SK-MEL-5 (cell line): ENCODE measurements at regions not wholly inside any gene's neighbourhood (a gene's known extent, or its start where the extent isn't known, plus 50 kb on each side); places are given as distances from the start of the nearest gene placed in this dataset.

Experiments
- DNase-seq: peaks from one replicate; pipeline ENCODE4 v3.0.0-alpha.2; 2016; ENCODE audit warnings: low read depth, low spot score
- in situ Hi-C: cut with HindIII; loops from 2 replicates; pipeline ENCODE4 v1.10.0; 2016; ENCODE audit warnings: low sequenced_read_pairs, high pct_unique_total_duplicates, low pct_unique_long_range_greater_than_20kb

DNA sequence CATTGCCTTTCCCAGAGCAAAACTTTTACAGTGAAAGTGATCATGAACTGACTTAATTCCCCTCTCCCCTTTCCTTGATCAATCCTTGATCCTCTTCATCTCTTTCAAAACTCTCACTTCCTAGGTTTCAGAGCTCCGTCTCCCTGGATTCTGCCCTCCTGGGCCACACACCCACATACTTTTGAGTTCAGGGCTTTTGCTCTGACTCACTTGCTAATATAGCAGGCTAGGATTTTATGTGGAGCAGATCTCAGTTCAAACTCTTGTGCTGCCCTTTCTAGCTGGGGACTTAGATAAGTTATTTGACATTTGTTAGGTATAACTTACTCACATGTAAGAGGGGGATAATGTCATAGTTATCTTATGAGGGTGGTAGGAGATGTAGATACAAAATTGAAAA lies 109.1 kb upstream of the MLIP start:
- no peak for DNase-seq
- in situ Hi-C loops: no loop called here

DNA sequence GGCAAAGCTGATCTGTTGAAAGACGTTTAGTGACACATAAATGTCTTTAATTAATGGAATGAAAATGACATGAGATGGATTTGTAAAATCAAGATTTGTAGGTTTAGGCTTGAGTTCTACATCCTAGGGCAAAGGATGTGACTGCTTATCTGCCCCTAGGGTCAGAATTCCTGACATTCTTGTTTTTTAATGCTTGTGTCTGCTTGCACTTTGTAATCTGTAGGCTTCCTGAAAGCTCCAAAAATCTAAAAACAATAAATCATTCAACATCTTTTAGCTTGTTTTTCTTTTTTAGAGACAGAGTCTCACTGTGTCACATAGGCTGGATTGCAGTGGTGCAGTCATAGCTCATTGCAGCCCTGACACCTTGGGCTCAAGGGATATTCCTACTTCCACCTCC lies 107.9 kb upstream of the MLIP start:
- DNase-seq: no peak
- in situ Hi-C loops: no loop called here

DNA sequence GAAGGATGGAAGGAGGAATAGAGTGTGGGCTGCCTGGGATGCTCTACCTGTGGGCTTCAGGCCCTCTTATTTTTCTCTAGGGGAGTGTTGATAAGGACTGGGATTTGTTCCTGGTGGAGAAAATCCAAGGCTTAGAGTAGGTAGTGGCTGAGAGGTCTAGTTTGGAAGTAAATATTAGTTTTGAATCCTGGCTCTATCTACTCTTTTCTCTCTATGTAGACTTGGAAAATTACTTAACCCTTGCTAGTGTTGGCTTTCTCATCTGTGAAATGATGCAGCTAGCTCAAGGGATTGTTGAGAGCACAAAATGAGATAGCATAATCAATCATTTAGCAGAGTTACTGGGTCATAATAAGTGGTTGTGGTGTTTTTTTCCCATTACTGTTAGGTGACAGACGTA lies 102.7 kb upstream of the MLIP start:
- no peak for DNase-seq
- in situ Hi-C loops: no loop called here

DNA sequence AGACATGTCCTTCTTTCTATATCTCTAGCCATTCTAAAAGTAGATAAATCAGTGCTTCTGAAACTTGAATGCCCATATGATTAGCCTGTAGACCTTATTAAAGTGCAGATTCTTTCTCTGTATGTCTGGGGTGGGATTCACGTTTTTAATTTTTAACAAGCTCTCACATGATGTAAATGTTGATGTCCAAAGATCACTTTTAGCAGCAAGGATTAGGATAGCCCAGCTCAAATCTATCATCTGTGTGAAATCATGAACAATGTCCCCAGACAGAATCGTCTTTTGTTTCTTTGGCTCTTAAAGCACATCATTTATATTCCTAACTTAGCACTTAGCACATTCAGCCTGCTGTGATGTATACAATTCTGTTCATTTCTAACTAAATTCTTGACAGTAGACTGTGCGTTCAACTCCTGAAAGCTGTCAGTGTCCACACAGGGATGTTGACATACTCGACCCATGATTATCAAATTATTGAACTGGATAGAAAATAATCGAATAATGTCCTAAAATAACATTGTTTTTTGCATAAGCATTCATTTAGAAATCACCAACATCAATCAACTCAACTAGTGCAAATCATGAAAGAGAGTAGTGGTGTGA lies 102.1 kb upstream of the MLIP start:
- in situ Hi-C loops: no loop called here
- no peak for DNase-seq

DNA sequence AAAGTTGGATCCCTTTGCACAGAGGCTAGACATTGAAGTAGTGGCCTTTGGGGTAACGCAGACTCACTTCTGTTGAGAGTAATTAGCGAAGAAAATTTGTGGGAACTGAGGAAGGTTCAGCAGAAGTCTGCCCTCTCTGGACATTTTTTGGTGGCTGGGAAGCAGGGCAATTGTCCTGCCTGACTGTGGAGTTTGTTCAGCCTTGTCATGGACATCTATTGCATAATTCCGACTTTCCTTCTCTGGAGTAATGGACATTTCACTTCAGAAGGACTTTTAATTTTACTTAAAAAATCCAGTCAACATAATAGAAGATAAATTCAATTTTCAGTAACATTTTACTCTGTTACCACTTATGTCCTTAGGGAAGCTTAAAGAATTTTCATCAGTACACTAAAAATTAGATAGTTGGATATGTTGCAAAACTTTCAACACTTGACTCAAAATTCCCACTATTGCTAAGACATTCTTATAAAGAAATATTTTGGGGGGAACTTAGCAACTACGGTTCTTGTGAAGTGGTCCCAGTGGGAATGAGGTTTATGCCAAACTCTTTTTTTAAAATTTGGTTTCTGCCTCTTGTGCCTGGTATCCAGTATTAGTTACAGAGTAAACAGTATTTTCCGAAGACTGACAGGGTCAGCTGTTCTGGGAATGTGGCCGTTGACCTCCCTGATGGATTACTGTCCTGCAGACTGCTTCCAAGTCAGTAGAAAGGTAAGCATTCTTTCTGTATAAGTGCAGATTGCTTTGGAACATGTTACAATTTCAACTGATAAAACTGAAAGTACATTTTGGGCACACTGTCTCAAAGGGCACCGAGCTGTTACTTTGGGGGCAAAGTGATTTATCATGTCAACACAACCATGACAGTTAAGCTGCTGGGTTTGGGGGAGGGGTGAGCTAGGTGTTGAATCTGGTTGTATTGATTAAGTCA lies 100.6 kb upstream of the MLIP start:
- in situ Hi-C loops: no loop called here
- no peak for DNase-seq

DNA sequence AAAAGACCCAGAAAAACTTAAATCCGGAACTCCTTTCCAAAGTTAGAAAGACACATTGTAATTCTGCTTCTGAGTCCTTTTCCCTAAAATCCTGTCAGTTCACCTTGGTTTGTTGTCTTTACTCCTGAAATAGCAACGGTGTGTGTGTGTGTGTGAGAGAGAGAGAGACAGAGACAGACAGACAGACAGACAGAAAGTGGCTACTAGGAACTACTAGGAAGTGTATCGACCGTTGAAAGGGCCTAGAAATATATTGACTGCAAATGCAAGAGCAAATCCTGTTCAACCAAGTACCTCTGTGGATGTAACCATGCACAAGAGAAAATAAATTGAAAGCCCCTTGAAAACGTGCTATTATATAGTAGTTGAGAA lies 100.0 kb upstream of the MLIP start:
- in situ Hi-C loops: no loop called here
- no peak for DNase-seq

DNA sequence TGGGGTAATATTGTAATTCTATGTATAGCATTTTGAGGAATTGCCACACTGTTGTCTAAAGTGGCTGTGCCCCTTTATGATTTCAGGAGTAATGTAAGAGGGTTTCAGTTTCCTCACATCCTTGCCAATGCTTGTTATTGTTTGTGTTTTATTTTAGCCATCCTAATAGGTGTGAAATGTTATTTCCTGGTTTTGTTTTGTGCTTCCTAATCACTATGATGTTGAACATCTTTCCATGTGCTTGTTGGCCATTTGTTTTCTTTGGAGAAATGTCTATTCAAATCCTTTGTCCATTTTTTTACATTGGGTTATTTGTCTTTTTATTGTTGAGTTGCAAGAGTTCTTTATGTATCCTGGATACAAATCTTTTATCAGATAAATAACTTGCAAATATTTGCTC lies 97.3 kb upstream of the MLIP start:
- no peak for DNase-seq
- in situ Hi-C loops: no loop called here

DNA sequence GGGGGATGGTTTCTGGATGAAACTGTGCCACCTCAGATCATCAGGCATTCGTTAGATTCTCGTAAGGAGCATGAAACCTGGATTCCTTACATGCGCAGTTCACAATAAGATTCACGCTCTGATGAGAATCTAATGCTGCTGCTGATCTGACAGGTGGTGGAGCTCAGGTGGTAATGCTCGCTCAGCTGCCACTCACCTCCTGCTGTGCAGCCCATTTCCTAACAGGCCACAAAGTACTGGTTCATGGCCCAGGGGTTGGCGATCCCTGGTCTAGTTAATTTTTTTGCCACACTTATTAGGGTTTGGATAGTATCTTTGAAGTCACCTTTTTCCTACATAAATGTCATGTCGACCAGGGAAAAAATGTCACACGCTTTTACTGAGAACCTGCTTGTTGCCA lies 96.8 kb upstream of the MLIP start:
- no peak for DNase-seq
- in situ Hi-C loops: no loop called here

DNA sequence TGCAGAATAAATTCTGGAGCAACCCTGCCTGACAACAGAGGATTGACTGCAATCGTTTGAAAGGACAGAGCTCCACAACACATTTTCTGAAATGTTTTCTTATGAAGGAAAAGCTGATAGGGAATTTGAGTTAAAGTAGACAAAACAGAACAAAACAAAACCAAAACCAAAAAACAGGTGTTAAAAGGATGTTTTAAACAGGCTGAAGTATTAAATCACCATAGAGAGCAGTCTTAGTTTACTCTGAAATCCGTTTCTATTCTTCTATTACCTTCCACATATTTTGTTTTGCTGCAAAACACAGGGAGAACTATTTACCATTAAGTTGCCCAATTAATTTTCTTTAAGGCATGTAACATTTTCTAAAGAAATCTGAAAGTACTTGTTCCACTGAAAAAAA lies 93.4 kb upstream of the MLIP start:
- in situ Hi-C loops: no loop called here
- DNase-seq: no peak

DNA sequence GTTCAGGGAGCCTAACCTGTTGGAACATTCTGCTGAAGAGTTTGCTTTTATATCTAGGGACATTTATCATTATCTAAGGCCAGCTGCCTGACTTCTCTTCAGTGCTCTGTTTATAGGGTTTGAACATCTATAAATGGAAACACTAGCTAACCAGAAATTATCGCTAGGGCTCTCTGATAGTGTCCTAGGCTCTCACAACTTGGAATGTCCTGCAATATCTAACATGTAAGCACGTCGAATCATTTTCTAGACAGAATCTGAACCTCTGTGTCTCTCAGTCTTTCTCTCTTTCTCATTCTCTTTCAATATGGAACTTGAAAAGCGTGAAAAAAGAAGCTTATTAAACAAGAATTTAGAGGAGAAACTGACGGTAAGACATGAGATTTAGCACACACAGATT lies 92.5 kb upstream of the MLIP start:
- no peak for DNase-seq
- in situ Hi-C loops: no loop called here

DNA sequence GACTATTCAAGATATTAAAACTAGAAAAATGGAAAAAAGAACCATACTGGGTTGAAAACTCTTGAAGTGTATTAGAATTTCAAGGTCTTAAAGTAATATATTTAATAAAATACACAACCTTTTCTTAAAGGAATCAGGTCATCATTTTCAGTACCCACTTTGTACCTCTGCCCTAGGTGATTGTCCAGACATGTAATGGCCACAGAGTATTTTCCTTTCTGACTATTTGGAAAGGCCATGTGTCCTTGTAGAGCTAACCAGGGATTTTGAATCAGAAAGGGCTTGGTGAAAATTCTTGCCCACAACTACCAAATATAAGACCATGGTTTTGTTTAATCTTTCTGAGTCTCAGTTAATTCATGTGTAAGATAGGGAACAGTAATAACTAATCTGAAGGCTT lies 91.4 kb upstream of the MLIP start:
- no peak for DNase-seq
- in situ Hi-C loops: no loop called here

DNA sequence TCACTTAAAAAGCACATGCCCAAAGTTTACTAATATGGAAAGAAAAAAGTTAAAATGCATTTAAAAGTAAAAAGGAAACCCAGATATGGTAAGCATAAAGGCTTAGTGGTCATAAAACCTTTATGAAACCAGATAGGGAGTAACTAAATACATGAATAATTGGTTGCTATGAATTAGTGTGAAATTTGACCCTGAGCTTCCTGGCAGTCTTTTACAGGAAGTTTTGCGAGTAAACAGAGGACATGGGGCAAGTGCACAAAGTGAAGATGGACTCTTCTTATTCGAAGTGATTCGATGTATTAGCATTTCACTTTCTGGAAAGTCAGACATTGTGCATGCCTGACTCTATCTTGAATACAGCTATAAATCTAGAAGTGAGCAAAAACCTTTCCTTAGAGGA lies 90.9 kb upstream of the MLIP start:
- in situ Hi-C loops: no loop called here
- no peak for DNase-seq

DNA sequence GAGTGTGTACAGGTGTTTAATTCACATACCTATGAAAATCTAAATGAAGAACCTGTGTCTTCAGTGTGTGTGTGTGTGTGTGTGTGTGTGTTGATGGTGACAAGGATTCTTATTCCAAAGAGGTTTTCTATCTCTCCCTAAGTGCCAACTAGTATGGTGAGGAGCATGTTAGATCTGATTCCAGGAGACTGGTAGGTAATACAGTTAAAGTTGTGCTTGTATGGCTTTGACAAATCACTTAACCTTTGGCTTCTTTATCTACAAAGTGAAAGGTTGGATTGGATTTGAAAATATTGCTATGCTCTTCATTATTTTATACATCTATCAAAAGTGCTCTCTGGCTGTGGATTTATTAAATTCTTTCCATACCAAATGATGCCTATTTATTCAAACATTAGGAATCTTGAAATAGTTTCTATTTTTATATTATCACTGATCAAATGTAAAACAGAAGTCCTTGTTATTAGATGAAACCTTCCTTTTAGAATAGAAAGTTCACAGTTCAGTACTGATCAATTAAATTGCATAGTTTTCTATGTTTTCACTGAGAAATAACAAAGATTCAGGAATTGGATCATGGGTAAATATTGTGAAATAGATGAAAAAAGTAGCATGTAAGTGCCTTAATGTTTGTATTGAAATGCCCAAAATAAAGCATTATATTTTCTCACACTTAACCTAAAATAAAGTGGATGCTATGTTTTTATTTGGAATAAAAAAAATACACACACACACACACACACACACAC lies 84.4 kb upstream of the MLIP start:
- in situ Hi-C loops: no loop called here
- no peak for DNase-seq

DNA sequence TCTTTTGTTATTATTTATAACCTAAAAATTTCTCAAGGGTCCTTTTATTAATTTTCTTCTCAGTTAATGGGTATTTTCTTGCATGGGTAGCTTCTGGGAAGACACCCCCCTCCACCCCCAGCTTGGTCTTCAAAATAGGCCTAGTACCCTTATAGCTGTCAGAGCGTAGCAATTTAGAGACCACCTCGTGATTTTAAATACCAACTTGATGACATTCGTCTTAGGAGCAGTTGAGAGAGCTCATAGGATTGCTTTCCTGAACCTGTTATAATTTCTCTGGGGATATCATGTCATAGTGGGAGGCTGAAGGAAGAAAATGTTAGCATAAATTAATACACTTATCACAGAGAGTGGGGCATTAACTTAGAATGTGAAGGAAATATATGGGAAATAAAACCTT lies 83.1 kb upstream of the MLIP start:
- in situ Hi-C loops: no loop called here
- no peak for DNase-seq

DNA sequence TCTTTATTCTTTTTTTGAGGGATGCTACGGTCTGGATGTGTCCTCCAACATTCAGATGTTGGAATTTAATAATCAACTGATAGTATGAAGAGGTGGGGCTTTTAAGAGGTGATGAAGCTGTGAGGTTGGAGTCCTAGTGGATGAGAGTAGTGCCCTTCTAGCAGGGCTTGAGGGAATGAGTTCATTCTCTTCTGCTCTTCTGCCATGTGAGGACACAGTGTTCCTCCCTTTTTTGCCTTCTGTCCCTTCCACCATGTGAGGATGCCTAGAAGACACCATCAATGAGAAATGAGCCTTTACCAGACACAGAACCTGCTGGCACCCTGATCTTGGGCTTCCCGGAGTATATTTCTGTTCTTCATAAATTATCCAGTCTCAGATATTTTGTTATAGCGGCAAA lies 82.1 kb upstream of the MLIP start:
- DNase-seq: no peak
- in situ Hi-C loops: no loop called here

DNA sequence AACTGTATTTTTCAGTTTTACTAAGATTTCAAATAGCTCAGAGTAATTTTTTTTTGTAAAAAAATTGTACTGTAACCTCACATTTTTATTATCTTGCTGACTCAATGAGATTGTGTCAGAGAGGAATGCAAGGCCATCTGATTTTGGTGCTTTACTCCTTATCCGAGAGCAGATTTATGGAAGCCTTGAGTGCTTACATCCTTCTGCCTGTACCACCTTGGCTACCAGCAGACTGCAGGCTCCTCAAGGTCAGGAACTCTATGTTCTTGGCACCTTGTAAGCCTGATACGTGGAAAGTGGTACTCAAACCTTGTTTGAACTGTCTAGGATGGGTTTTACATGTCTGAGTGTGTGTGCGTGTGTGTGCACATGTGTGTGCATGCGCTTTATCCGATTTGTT lies 80.1 kb upstream of the MLIP start:
- DNase-seq: no peak
- in situ Hi-C loops: no loop called here

DNA sequence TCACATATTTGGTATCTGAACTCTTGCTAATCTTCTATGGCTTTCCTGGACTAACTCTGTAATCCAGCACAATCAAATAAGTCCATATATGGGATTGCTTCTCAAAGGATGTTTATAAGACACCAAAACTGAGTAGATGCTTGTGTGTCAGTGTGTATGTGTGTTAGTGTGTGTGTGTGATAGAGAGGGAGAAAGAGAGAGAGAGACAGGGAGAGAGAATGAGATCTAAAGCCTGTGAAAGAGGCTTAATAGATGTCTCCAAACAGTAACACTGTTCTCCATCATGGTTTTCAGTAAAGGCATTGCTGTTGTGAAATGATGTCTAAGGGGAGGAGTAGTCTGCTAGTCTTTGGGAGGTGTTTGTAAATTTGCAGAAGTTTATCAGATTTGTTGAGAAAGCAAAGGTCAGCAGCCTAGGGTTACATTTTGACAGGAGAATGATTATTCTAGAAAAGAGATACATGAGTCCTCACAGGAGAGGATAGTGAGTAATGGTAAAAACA lies 73.9 kb upstream of the MLIP start:
- in situ Hi-C loops: no loop called here
- DNase-seq: no peak

DNA sequence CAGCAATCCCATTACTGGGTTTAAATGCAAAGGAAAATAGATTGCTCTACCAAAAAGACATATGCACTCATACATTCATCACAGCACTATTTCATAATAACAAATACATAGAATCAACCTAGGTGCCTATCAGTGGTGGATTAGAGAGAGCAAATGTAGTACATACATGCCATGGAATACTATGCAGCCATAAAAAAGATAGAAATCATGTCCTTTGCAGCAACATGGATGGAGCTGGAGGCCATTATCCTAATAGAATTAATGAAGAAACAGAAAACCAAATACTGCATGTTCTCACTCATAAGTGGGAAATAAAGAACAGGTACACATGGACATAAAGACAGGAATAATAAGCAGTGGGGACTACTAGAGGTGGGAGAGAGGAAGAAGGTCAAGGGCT lies 70.7 kb upstream of the MLIP start:
- in situ Hi-C loops: no loop called here
- DNase-seq: no peak

DNA sequence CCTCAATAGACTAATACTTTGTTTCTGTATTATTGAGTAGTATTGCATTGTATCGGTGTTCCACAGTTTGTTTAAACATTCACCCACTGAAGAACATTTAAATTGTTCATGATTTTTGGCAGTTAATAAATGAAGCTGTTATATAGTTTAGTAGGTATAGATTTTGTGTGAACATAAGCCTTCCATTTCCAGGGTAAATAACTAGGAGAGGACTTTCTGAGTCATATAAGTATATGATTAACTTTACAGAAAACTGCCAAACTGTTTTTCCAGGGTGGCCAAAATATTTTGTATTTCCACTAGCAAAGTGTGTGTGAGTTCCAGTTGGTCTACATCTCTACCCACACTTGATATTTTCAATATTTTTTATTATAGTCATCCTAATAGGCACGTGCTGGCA lies 70.0 kb upstream of the MLIP start:
- in situ Hi-C loops: no loop called here
- DNase-seq: no peak
